H9 (cell line): ENCODE measurements at regions not wholly inside any gene's neighbourhood (a gene's known extent, or its start where the extent isn't known, plus 50 kb on each side); places are given as distances from the start of the nearest gene placed in this dataset.

Experiments used
- DNase-seq: peaks from one replicate; pipeline ENCODE4 v3.0.0-alpha.2; 2017
- H2AFZ ChIP-seq: one replicate; pipeline ENCODE4 v1.6.1; 2013; ENCODE audit warnings: mild to moderate bottlenecking, low read length, control low read depth, moderate library complexity
- H2AK5ac ChIP-seq: 2 replicates; pipeline ENCODE4 v1.6.1; 2013; ENCODE audit warnings: low read length, control low read depth, mixed read lengths; ENCODE audit not compliant: insufficient read length
- H2BK120ac ChIP-seq: one replicate; pipeline ENCODE4 v1.6.1; 2013; ENCODE audit warnings: low read depth, mild to moderate bottlenecking, low read length, control low read depth, inconsistent platforms; ENCODE audit not compliant: poor library complexity, severe bottlenecking
- H2BK12ac ChIP-seq: 2 replicates; pipeline ENCODE4 v1.6.1; 2013; ENCODE audit warnings: low read length, control low read depth, mixed read lengths, low read depth; ENCODE audit not compliant: insufficient read length
- H2BK15ac ChIP-seq: 2 replicates; pipeline ENCODE4 v1.6.1; 2013; ENCODE audit warnings: low read depth, low read length, control low read depth
- H2BK20ac ChIP-seq: one replicate; pipeline ENCODE4 v1.6.1; 2013; ENCODE audit warnings: low read depth, mild to moderate bottlenecking, low read length, control low read depth, inconsistent platforms; ENCODE audit not compliant: poor library complexity, severe bottlenecking
- H2BK5ac ChIP-seq: 2 replicates; pipeline ENCODE4 v1.6.1; 2013; ENCODE audit warnings: low read length, control low read depth, mixed read lengths; ENCODE audit not compliant: insufficient read length
- H3K14ac ChIP-seq: 2 replicates; pipeline ENCODE4 v1.6.1; 2013; ENCODE audit warnings: low read length, control low read depth; ENCODE audit not compliant: insufficient read depth
- H3K18ac ChIP-seq: 2 replicates; pipeline ENCODE4 v1.6.1; 2013; ENCODE audit warnings: low read depth, mild to moderate bottlenecking, mixed read lengths, low read length, control low read depth; ENCODE audit not compliant: insufficient read length
- H3K23ac ChIP-seq: 2 replicates; pipeline ENCODE4 v1.6.1; 2013; ENCODE audit warnings: low read length, control low read depth, mixed read lengths, low read depth; ENCODE audit not compliant: insufficient read length
- H3K23me2 ChIP-seq: 2 replicates; pipeline ENCODE4 v1.6.1; 2013; ENCODE audit warnings: low read depth, mild to moderate bottlenecking, mixed read lengths, low read length, control low read depth; ENCODE audit not compliant: insufficient read length, poor library complexity, severe bottlenecking
- H3K27ac ChIP-seq: 2 replicates; pipeline ENCODE4 v1.5.1; 2013; ENCODE audit warnings: low read length, control low read depth, mixed read lengths, low read depth; ENCODE audit not compliant: insufficient read length
- H3K27me3 ChIP-seq: 2 replicates; pipeline ENCODE4 v1.6.1; 2013; ENCODE audit warnings: low read length, control low read depth, inconsistent platforms; ENCODE audit not compliant: insufficient read depth
- H3K4ac ChIP-seq: 2 replicates; pipeline ENCODE4 v1.6.1; 2013; ENCODE audit warnings: low read depth, mild to moderate bottlenecking, control low read depth, inconsistent platforms, low read length, moderate library complexity
- H3K4me1 ChIP-seq: 2 replicates; pipeline ENCODE4 v1.6.1; 2013; ENCODE audit warnings: low read length, control low read depth, inconsistent platforms; ENCODE audit not compliant: insufficient read depth
- H3K4me2 ChIP-seq: 2 replicates; pipeline ENCODE4 v1.6.1; 2013; ENCODE audit warnings: low read length, control low read depth, mixed read lengths; ENCODE audit not compliant: insufficient read length, insufficient read depth
- H3K56ac ChIP-seq: 2 replicates; pipeline ENCODE4 v1.6.1; 2013; ENCODE audit warnings: low read depth, mild to moderate bottlenecking, mixed read lengths, low read length, control low read depth; ENCODE audit not compliant: insufficient read length
- H3K79me1 ChIP-seq: 2 replicates; pipeline ENCODE4 v1.6.1; 2013; ENCODE audit warnings: low read depth, mild to moderate bottlenecking, moderate library complexity, low read length, control low read depth, inconsistent platforms; ENCODE audit not compliant: insufficient read depth, poor library complexity, severe bottlenecking
- H3K79me2 ChIP-seq: 2 replicates; pipeline ENCODE4 v1.6.1; 2013; ENCODE audit warnings: low read length, control low read depth, inconsistent platforms; ENCODE audit not compliant: insufficient read depth
- H3K9ac ChIP-seq: 2 replicates; pipeline ENCODE4 v1.6.1; 2013; ENCODE audit warnings: low read length, control low read depth, mixed read lengths; ENCODE audit not compliant: insufficient read length; ENCODE audit errors: extremely low read depth
- H3K9me3 ChIP-seq: one replicate; pipeline ENCODE4 v1.6.1; 2013; ENCODE audit warnings: low read depth, low read length, inconsistent platforms; ENCODE audit not compliant: control insufficient read depth
- H3T11ph ChIP-seq: one replicate; pipeline ENCODE4 v1.6.1; 2013; ENCODE audit warnings: mild to moderate bottlenecking, low read length, control low read depth, inconsistent platforms
- H4K20me1 ChIP-seq: one replicate; pipeline ENCODE4 v1.6.1; 2013; ENCODE audit not compliant: control insufficient read depth, insufficient read length, insufficient read depth
- H4K5ac ChIP-seq: 2 replicates; pipeline ENCODE4 v1.6.1; 2013; ENCODE audit warnings: low read depth, mild to moderate bottlenecking, mixed read lengths, low read length, control low read depth; ENCODE audit not compliant: insufficient read length
- H4K8ac ChIP-seq: replicated peaks from 2 replicates; pipeline ENCODE4 v1.6.1; 2013; ENCODE audit warnings: low read length, control low read depth, mixed read lengths, low read depth; ENCODE audit not compliant: insufficient read length
- H4K91ac ChIP-seq: 2 replicates; pipeline ENCODE4 v1.6.1; 2013; ENCODE audit warnings: low read depth, mild to moderate bottlenecking, moderate library complexity, mixed read lengths, low read length, control low read depth; ENCODE audit not compliant: insufficient read length
- H3K27ac Mint-ChIP-seq, 3 experiments: 2 replicates in 2 of 3; 3 replicates in 1 of 3; pipeline ENCODE4 v1.8.0; 2020 to 2021; ENCODE audit warnings: mixed read lengths in 3 of 3, mild to moderate bottlenecking in 1 of 3, moderate library complexity in 1 of 3
- H3K27me3 Mint-ChIP-seq: 2 replicates; pipeline ENCODE4 v1.8.0; 2021; ENCODE audit warnings: low read depth, mild to moderate bottlenecking, moderate library complexity, mixed read lengths
- H3K36me3 Mint-ChIP-seq, 3 experiments: 2 replicates in 2 of 3; 3 replicates in 1 of 3; pipeline ENCODE4 v1.8.0; 2020 to 2021; ENCODE audit warnings: low read depth in 3 of 3, mixed read lengths in 3 of 3; ENCODE audit not compliant: insufficient read depth in 1 of 3
- H3K4me1 Mint-ChIP-seq, 2 experiments: 2 replicates each; pipeline ENCODE4 v1.8.0; 2020; ENCODE audit warnings: mixed read lengths in 2 of 2
- H3K4me3 Mint-ChIP-seq, 2 experiments: 2 replicates in 1 of 2; 3 replicates in 1 of 2; pipeline ENCODE4 v1.8.0; 2020 to 2021; ENCODE audit warnings: mild to moderate bottlenecking in 2 of 2, mixed read lengths in 2 of 2, moderate library complexity in 1 of 2
- H3K9me3 Mint-ChIP-seq, 2 experiments: 2 replicates in 1 of 2; 3 replicates in 1 of 2; pipeline ENCODE4 v1.8.0; 2020; ENCODE audit warnings: mild to moderate bottlenecking in 2 of 2, mixed read lengths in 2 of 2, moderate library complexity in 1 of 2
- WGBS: extraction: QIAGEN DNeasy Blood & Tissue Kit; methylation state at CpG from one replicate; pipeline ENCODE4 v1.1.7; 2013; ENCODE audit warnings: missing lambda C conversion rate, low lambda C conversion rate, mixed read lengths; ENCODE audit not compliant: insufficient read length; ENCODE audit errors: extremely low coverage; 5-methylcytosine and 5-hydroxymethylcytosine counted together
- TF ChIP-seq, protein P1 (sequence below): fragments of 200-600 bp; sonication (generic); conservative IDR thresholded peaks from 3 replicates; pipeline ENCODE4 v1.8.0; 2021; ENCODE audit warnings: antibody characterized with exemption, mild to moderate bottlenecking

DNA sequence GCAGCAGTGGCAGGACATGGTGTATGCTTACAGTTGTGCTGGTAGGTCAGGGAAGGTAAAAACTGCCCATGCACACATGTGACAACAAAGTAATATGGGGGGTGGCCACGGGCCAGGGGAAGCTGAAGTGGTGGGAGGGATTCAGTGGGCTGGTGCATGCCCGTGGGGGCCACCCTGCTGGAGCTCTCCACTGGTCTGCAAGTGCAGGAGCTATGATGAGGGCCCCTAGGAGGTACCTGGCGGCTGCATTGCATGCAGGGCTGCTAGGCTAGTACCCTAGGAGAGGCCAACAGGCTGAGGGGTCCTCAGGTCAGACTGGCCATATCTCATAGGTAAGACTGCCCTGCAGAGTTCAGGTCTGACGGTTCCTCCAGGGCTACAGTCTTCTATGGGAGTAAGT, 265.9 kb downstream of the NUP35 start:
- Histone ChIP-seq H3K79me2 (no peaks in the 10 kb centered on the region), H3K14ac (no peak overlapping the region), H3K18ac (no peak overlapping the region), H2BK15ac (no peak overlapping the region), H3T11ph (no peak overlapping the region), H4K8ac (no peak overlapping the region), H2BK120ac (no peak overlapping the region), H3K4me1 (no peaks in the 10 kb centered on the region), H3K27ac (no peak overlapping the region), H4K5ac (no peak overlapping the region), H3K56ac (no peak overlapping the region), H4K20me1 (no peaks in the 10 kb centered on the region), H3K4me2 (no peak overlapping the region), H4K91ac (no peak overlapping the region), H3K23me2 (no peaks in the 10 kb centered on the region), H2BK5ac (no peak overlapping the region), H3K23ac (no peak overlapping the region), H3K4ac (no peak overlapping the region), H2BK12ac (no peak overlapping the region), H2BK20ac (no peak overlapping the region), H3K9me3 (no peaks in the 10 kb centered on the region), H2AFZ (no peak overlapping the region), H3K9ac (no peak overlapping the region), H2AK5ac (no peak overlapping the region), H3K79me1 (no peaks in the 10 kb centered on the region), H3K27me3 (no peaks in the 10 kb centered on the region)
- H3K9me3 Mint-ChIP-seq: peaks cover 36% of the 10 kb centered on the region in 2 experiments
- H3K27ac Mint-ChIP-seq: no peak overlapping the region
- no CpG with 5 or more reads among the region's 4 CpGs for WGBS
- no peaks in the 10 kb centered on the region; the same call in 1 of the 2 replicates for H3K27me3 Mint-ChIP-seq
- DNase-seq: no peak
- no peaks in the 10 kb centered on the region for H3K4me1 Mint-ChIP-seq
- peaks cover 13 to 32% (median 26%) of the 10 kb centered on the region in 3 experiments for H3K36me3 Mint-ChIP-seq
- TF ChIP-seq, protein P1, sequence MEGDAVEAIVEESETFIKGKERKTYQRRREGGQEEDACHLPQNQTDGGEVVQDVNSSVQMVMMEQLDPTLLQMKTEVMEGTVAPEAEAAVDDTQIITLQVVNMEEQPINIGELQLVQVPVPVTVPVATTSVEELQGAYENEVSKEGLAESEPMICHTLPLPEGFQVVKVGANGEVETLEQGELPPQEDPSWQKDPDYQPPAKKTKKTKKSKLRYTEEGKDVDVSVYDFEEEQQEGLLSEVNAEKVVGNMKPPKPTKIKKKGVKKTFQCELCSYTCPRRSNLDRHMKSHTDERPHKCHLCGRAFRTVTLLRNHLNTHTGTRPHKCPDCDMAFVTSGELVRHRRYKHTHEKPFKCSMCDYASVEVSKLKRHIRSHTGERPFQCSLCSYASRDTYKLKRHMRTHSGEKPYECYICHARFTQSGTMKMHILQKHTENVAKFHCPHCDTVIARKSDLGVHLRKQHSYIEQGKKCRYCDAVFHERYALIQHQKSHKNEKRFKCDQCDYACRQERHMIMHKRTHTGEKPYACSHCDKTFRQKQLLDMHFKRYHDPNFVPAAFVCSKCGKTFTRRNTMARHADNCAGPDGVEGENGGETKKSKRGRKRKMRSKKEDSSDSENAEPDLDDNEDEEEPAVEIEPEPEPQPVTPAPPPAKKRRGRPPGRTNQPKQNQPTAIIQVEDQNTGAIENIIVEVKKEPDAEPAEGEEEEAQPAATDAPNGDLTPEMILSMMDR: no peak
- H3K4me3 Mint-ChIP-seq: no peak overlapping the region; a peak in 1 of 5 replicates
